K562 (cell line): ENCODE measurements at regions not wholly inside any gene's neighbourhood (a gene's known extent, or its start where the extent isn't known, plus 50 kb on each side); places are given as distances from the start of the nearest gene placed in this dataset.

Experiments
- ATAC-seq: fragments of 200-7000 bp; cut with Tn5 transposase; 3 replicates; pipeline ENCODE4 v1.9.1; 2020; ENCODE audit warnings: moderate library complexity
- BruUV-seq: library from RNA; stranded (reverse); fragments of 400-500 nt; replicated peaks from 2 replicates; lab custom pipeline; 2021; lab: Mats Ljungman, UMichigan
- CTCF ChIA-PET: fragments of 300-600 bp; formaldehyde crosslinking; extraction: SDS; loops from one replicate; lab custom pipeline; 2021; ENCODE audit warnings: low intra/inter-chr PET ratio; lab: Yijun Ruan, JAX
- POLR2A ChIA-PET: fragments of 300-600, 350-650 bp; sonication (Branson Sonifier 250); formaldehyde crosslinking; extraction: SDS; loops from one replicate; lab custom pipeline; 2021; ENCODE audit warnings: antibody characterized with exemption, inconsistent platforms; lab: Yijun Ruan, JAX
- DNase-seq, 4 experiments: peaks; one replicate each; pipeline versions ENCODE4 v3.0.0 to v3.0.0-alpha.2; 2011 to 2018; ENCODE audit warnings: low spot score in 3 of 4, mixed read lengths in 3 of 4; ENCODE audit errors: extremely low read depth in 1 of 4
- FAIRE-seq: peaks from 2 replicates; lab custom pipeline; 2011; peaks lifted over from hg19 to GRCh38; lab: Jason Lieb, UNC
- H2AFZ ChIP-seq: 2 replicates; pipeline ENCODE4 v1.6.0; 2011; ENCODE audit warnings: low read depth, low read length, control low read depth, inconsistent platforms
- H3K27ac ChIP-seq: fragments of 200-600 bp; 3 replicates; pipeline ENCODE4 v1.8.0; 2011; ENCODE audit warnings: low read depth, mild to moderate bottlenecking, control low read depth, inconsistent platforms, low read length, moderate library complexity, mixed read lengths; ENCODE audit errors: extremely low read depth
- H3K27me3 ChIP-seq, 2 experiments: fragments of 300-600 bp in 1 of 2; 2 replicates in 1 of 2; 3 replicates in 1 of 2; pipeline versions ENCODE4 v1.6.0 to v1.8.0; 2011; ENCODE audit warnings: inconsistent platforms in 2 of 2, low read length in 2 of 2, mild to moderate bottlenecking in 1 of 2, mixed read lengths in 1 of 2, moderate library complexity in 1 of 2; ENCODE audit not compliant: control insufficient read depth in 2 of 2, insufficient read depth in 2 of 2
- H3K36me3 ChIP-seq: fragments of 300-600 bp; 3 replicates; pipeline ENCODE4 v1.8.0; 2011; ENCODE audit warnings: mild to moderate bottlenecking, low read length, inconsistent platforms; ENCODE audit not compliant: control insufficient read depth, insufficient read depth
- H3K4me1 ChIP-seq, 2 experiments: fragments of 200-600 bp in 1 of 2; replicated peaks in 1 of 2; 2 replicates in 1 of 2; 3 replicates in 1 of 2; pipeline versions ENCODE4 v1.5.1 to v1.8.0; 2011; ENCODE audit warnings: inconsistent platforms in 2 of 2, low read length in 2 of 2, mild to moderate bottlenecking in 1 of 2, mixed read lengths in 1 of 2, moderate library complexity in 1 of 2; ENCODE audit not compliant: control insufficient read depth in 2 of 2, insufficient read depth in 2 of 2
- H3K4me2 ChIP-seq: 2 replicates; pipeline ENCODE4 v1.6.1; 2011; ENCODE audit warnings: low read length, control low read depth, inconsistent platforms, mixed read lengths; ENCODE audit not compliant: insufficient read depth
- H3K4me3 ChIP-seq: fragments of 200-600 bp; sonication (generic), shearing (Covaris generic); 2 replicates; pipeline ENCODE4 v1.5.1; 2016; ENCODE audit warnings: control low read depth, inconsistent platforms
- H3K79me2 ChIP-seq: fragments of 200-600 bp; 3 replicates; pipeline ENCODE4 v1.8.0; 2011; ENCODE audit warnings: low read length, inconsistent platforms; ENCODE audit not compliant: control insufficient read depth, insufficient read depth
- H3K9ac ChIP-seq, 2 experiments: 2 replicates each; pipeline versions ENCODE4 v1.6.0 to v1.6.1; 2011; ENCODE audit warnings: low read depth in 2 of 2, low read length in 2 of 2, control low read depth in 1 of 2, inconsistent platforms in 1 of 2, mild to moderate bottlenecking in 1 of 2, mixed read lengths in 1 of 2; ENCODE audit not compliant: insufficient read depth in 1 of 2
- H3K9me1 ChIP-seq: one replicate; pipeline ENCODE4 v1.6.0; 2011; ENCODE audit warnings: inconsistent platforms, mild to moderate bottlenecking, low read length, moderate library complexity; ENCODE audit not compliant: control insufficient read depth, insufficient read depth
- H3K9me3 ChIP-seq: replicated peaks from 2 replicates; pipeline ENCODE4 v1.5.1; 2011; ENCODE audit warnings: low read depth, low read length, inconsistent platforms; ENCODE audit not compliant: control insufficient read depth, insufficient read depth
- H4K20me1 ChIP-seq: replicated peaks from 2 replicates; pipeline ENCODE4 v1.6.1; 2011; ENCODE audit warnings: low read length, inconsistent platforms, mixed read lengths; ENCODE audit not compliant: control insufficient read depth, insufficient read depth
- BRF2 ChIP-seq: IDR thresholded peaks from 3 replicates; pipeline ENCODE4 v1.6.1; 2011; ENCODE audit warnings: borderline replicate concordance, mild to moderate bottlenecking; ENCODE audit not compliant: insufficient read length, insufficient read depth
- CEBPB ChIP-seq: fragments of 450-650 bp; IDR thresholded peaks from 2 replicates; pipeline ENCODE4 v1.6.1; 2016; ENCODE audit warnings: missing genetic modification characterization, missing compliant biosample characterization
- DNMT1 ChIP-seq: fragments of 450-650 bp; IDR thresholded peaks from 2 replicates; pipeline ENCODE4 v1.6.1; 2016; ENCODE audit warnings: antibody characterized with exemption, mild to moderate bottlenecking
- GTF2A2 ChIP-seq: IDR thresholded peaks from 2 replicates; pipeline ENCODE4 v1.6.1; 2016; ENCODE audit warnings: mild to moderate bottlenecking, missing genetic modification characterization, missing compliant biosample characterization
- GTF2B ChIP-seq: IDR thresholded peaks from 2 replicates; pipeline ENCODE4 v1.6.1; 2011; ENCODE audit not compliant: insufficient read length; ENCODE audit errors: extremely low read depth
- IFI16 ChIP-seq: fragments of 250-450 bp; sonication (Bioruptor Pico); IDR thresholded peaks from 2 replicates; pipeline ENCODE4 v2.1.2; 2022; ENCODE audit warnings: mild to moderate bottlenecking, inconsistent platforms
- IRF2 ChIP-seq: sonication (generic); formaldehyde crosslinking; IDR thresholded peaks from 2 replicates; pipeline ENCODE4 v1.8.1; 2022; ENCODE audit warnings: mild to moderate bottlenecking, missing genetic modification reagents
- JUND ChIP-seq, 2 experiments: IDR thresholded peaks; 2 replicates in 1 of 2; 3 replicates in 1 of 2; pipeline ENCODE4 v1.6.1; 2011; ENCODE audit warnings: borderline replicate concordance in 2 of 2, low read depth in 2 of 2, low read length in 2 of 2, improper control_type of control experiment in 1 of 2, missing biosample characterization in 1 of 2, missing genetic modification characterization in 1 of 2, missing genetic modification reagents in 1 of 2
- KDM1A ChIP-seq, 2 experiments: fragments of 450-650 bp; IDR thresholded peaks; 2 replicates each; pipeline ENCODE4 v1.6.1; 2016; ENCODE audit warnings: mild to moderate bottlenecking in 2 of 2
- PRPF4 ChIP-seq: fragments of 200-400 bp; formaldehyde crosslinking; IDR thresholded peaks from one replicate; pipeline ENCODE4 v1.6.1; 2017; ENCODE audit warnings: low read length, low read depth, mild to moderate bottlenecking; ENCODE audit not compliant: insufficient read depth, poor library complexity, severe bottlenecking
- SMC3 ChIP-seq: conservative IDR thresholded peaks from 2 replicates; pipeline ENCODE4 v1.6.1; 2011; ENCODE audit warnings: low read depth, low read length, improper control_type of control experiment; ENCODE audit not compliant: insufficient read depth
- TFAM ChIP-seq: fragments of 250-450 bp; sonication (Bioruptor Pico); conservative IDR thresholded peaks from 2 replicates; pipeline ENCODE4 v1.5.0; 2021; ENCODE audit warnings: mild to moderate bottlenecking, moderate library complexity
- ZFP1 ChIP-seq: fragments of 450-650 bp; formaldehyde crosslinking; IDR thresholded peaks from 2 replicates; pipeline ENCODE4 v1.4.0; 2020; ENCODE audit warnings: mild to moderate bottlenecking, mixed read lengths
- WGBS: fragments of 100-300 bp; shearing (Covaris generic); methylation state at CpG from one replicate; pipeline ENCODE4 v1.1.6; 2016; ENCODE audit warnings: low coverage, mixed read lengths; ENCODE audit not compliant: insufficient coverage; ENCODE audit errors: missing lambda C conversion rate; 5-methylcytosine and 5-hydroxymethylcytosine counted together
- in situ Hi-C: fragments of 300-500 bp; cut with MboI; formaldehyde crosslinking; loops from 4 replicates; pipeline ENCODE4 v1.15.0; 2018; ENCODE audit warnings: inconsistent platforms, mixed read lengths
- intact Hi-C: fragments of 100-400 bp; cut with micrococcal nuclease; formaldehyde crosslinking; loops from 2 replicates; pipeline ENCODE4 v1.14.2; 2022

- TF ChIP-seq JUND (IDR thresholded peaks at IDR 0.05; ENCODE audit: borderline replicate concordance, low read depth, low read length): no peak
- no peak for TF ChIP-seq JUND (tag; IDR thresholded peaks at IDR 0.05; ENCODE audit: borderline replicate concordance, low read depth, low read length)
- TF ChIP-seq, all 486 proteins: peak for 0
Observed at GRCh38 chr10:78746155-78746763, 322.5 kb upstream of the ZMIZ1 start (continued).

GRCh38 chr10:78747401-78748234 is 321.1 kb upstream of the ZMIZ1 start:
- no peak overlapping the region for H2AFZ ChIP-seq
- no peaks in the 10 kb centered on the region for H3K4me1 ChIP-seq
- no peak overlapping the region for H3K9ac ChIP-seq
- in situ Hi-C loops: no loop called here
- intact Hi-C loops: no loop called here
- H3K9me1 ChIP-seq: no peaks in the 10 kb centered on the region
- no peak for TF ChIP-seq BRF2
- no peak for TF ChIP-seq TFAM
- no peak for TF ChIP-seq GTF2B
- no peak for TF ChIP-seq CEBPB (tag)
- no peak for TF ChIP-seq DNMT1
- TF ChIP-seq SMC3: no peak
- TF ChIP-seq ZFP1 (CRISPR knock-in tag): no peak
- no peak for TF ChIP-seq GTF2A2 (tag)
- TF ChIP-seq KDM1A (IDR thresholded peaks at IDR 0.05): no peak
- TF ChIP-seq PRPF4: no peak
- TF ChIP-seq IFI16 (CRISPR knock-in tag): no peak
- TF ChIP-seq IRF2 (CRISPR knock-in tag): no peak
- peaks cover 16 to 47% of the 10 kb centered on the region in 2 experiments; a peak in 4 of 5 replicates for H3K27me3 ChIP-seq
- WGBS: 0% methylated on average over 14 of the region's 14 CpGs
- no peaks in the 10 kb centered on the region for H3K36me3 ChIP-seq
- no peak overlapping the region for H3K4me2 ChIP-seq
- CTCF ChIA-PET: no interaction called here
- POLR2A ChIA-PET: interaction anchor here (0.6 to 0.8 kb wide), 2 partner anchors 10 to 234 kb away, joined by 3 read pairs; no protein-coding TSS in a partner anchor
- H3K9me3 ChIP-seq: no peaks in the 10 kb centered on the region
- DNase-seq (no peak), ATAC-seq (no peak), FAIRE-seq (no peak)
- H3K4me3 ChIP-seq: no peak overlapping the region
- H4K20me1 ChIP-seq: 0 out of 2 replicates have a peak, but pooled peaks cover 6% of the 10 kb centered on the region
- no TSS peak for BruUV-seq
- no peak overlapping the region for H3K27ac ChIP-seq
- H3K79me2 ChIP-seq: no peaks in the 10 kb centered on the region
